ENCODE measurements at regions not wholly inside any gene's neighbourhood (a gene's known extent, or its start where the extent isn't known, plus 50 kb on each side); places are given as distances from the start of the nearest gene placed in this dataset.

- TF ChIP-seq POLR2AphosphoS5 (IDR thresholded peaks at IDR 0.05; ENCODE audit: borderline replicate concordance, low read depth, low read length) (no peak), EZH2 (IDR thresholded peaks at IDR 0.05) (no peak)
Observed at GRCh38 chr2:23158306-23158705, 226.7 kb upstream of the KLHL29 start.

Data from SK-N-MC (cell line).